HEK293 (cell line): ENCODE measurements at regions not wholly inside any gene's neighbourhood (a gene's known extent, or its start where the extent isn't known, plus 50 kb on each side); places are given as distances from the start of the nearest gene placed in this dataset.

ENCODE experiments used
- CTCF ChIA-PET: fragments of 350-600 bp; formaldehyde crosslinking; extraction: SDS; loops from one replicate; lab custom pipeline; 2021; ENCODE audit warnings: antibody characterized with exemption; lab: Yijun Ruan, JAX
- POLR2A ChIA-PET: fragments of 300-600 bp; formaldehyde crosslinking; extraction: SDS; loops from one replicate; lab custom pipeline; 2020; ENCODE audit warnings: antibody characterized with exemption, inconsistent platforms; lab: Yijun Ruan, JAX
- H3K27ac ChIP-seq: fragments of 200-500 bp; sonication (Bioruptor generic); 2 replicates; pipeline ENCODE4 v1.5.1; 2014; ENCODE audit warnings: low read depth, low read length, control low read depth, inconsistent platforms; ENCODE audit errors: extremely low read depth
- H3K36me3 ChIP-seq, 2 experiments: fragments of 200-500 bp in 1 of 2; sonication (Bioruptor generic) in 1 of 2; 1 replicate in 1 of 2; 2 replicates in 1 of 2; pipeline ENCODE4 v1.5.1; 2014 to 2017; ENCODE audit warnings: inconsistent platforms in 2 of 2, low read length in 2 of 2; ENCODE audit not compliant: control insufficient read depth in 2 of 2, insufficient read depth in 1 of 2
- H3K4me1 ChIP-seq: fragments of 200-500 bp; sonication (Bioruptor generic); 2 replicates; pipeline ENCODE4 v1.5.1; 2014; ENCODE audit warnings: mild to moderate bottlenecking, low read length, inconsistent platforms; ENCODE audit not compliant: control insufficient read depth, insufficient read depth
- H3K4me3 ChIP-seq: 2 replicates; pipeline ENCODE4 v1.5.1; 2011; ENCODE audit warnings: low read depth, mild to moderate bottlenecking, control low read depth, low read length, moderate library complexity
- H3K9me3 ChIP-seq: fragments of 200-500 bp; sonication (Bioruptor generic); 2 replicates; pipeline ENCODE4 v1.5.1; 2014; ENCODE audit warnings: low read depth, low read length, inconsistent platforms; ENCODE audit not compliant: control insufficient read depth, insufficient read depth
- YY1 ChIP-seq: fragments of 450-650 bp; formaldehyde crosslinking; IDR thresholded peaks from 2 replicates; pipeline ENCODE4 v1.5.1; 2018; ENCODE audit warnings: missing biosample characterization, missing genetic modification characterization
- ZBTB21 ChIP-seq: fragments of 450-650 bp; formaldehyde crosslinking; IDR thresholded peaks from 2 replicates; pipeline ENCODE4 v1.5.1; 2017; ENCODE audit warnings: missing biosample characterization, missing genetic modification characterization
- ZEB2 ChIP-seq: fragments of 450-650 bp; formaldehyde crosslinking; IDR thresholded peaks from 2 replicates; pipeline ENCODE4 v1.5.1; 2016; ENCODE audit warnings: missing biosample characterization, missing genetic modification characterization
- ZNF175 ChIP-seq: fragments of 450-650 bp; formaldehyde crosslinking; IDR thresholded peaks from 2 replicates; pipeline ENCODE4 v1.5.1; 2016; ENCODE audit warnings: missing biosample characterization, missing genetic modification characterization
- ZNF239 ChIP-seq: fragments of 450-650 bp; formaldehyde crosslinking; IDR thresholded peaks from 2 replicates; pipeline ENCODE4 v1.5.1; 2016; ENCODE audit warnings: missing biosample characterization, missing genetic modification characterization
- ZNF248 ChIP-seq: fragments of 450-650 bp; formaldehyde crosslinking; IDR thresholded peaks from 2 replicates; pipeline ENCODE4 v1.5.1; 2017; ENCODE audit warnings: missing biosample characterization, missing genetic modification characterization
- ZNF626 ChIP-seq: fragments of 450-650 bp; sonication (Bioruptor Pico); formaldehyde crosslinking; IDR thresholded peaks from 2 replicates; pipeline ENCODE4 v1.5.1; 2018; ENCODE audit warnings: missing biosample characterization, missing genetic modification characterization, inconsistent platforms
- ZNF660 ChIP-seq: fragments of 450-650 bp; IDR thresholded peaks from 2 replicates; pipeline ENCODE4 v1.5.1; 2018; ENCODE audit warnings: missing biosample characterization, mild to moderate bottlenecking, missing genetic modification characterization
- ZNF792 ChIP-seq: fragments of 450-650 bp; formaldehyde crosslinking; IDR thresholded peaks from 2 replicates; pipeline ENCODE4 v1.5.1; 2016; ENCODE audit warnings: missing biosample characterization, missing genetic modification characterization
- TF ChIP-seq, protein P1 (sequence below): fragments of 450-650 bp; formaldehyde crosslinking; IDR thresholded peaks from 2 replicates; pipeline ENCODE4 v1.5.1; 2016; ENCODE audit warnings: missing biosample characterization, missing genetic modification characterization
- TF ChIP-seq, protein P2 (sequence below): fragments of 450-650 bp; formaldehyde crosslinking; IDR thresholded peaks from 2 replicates; pipeline ENCODE4 v1.5.1; 2016; ENCODE audit warnings: missing biosample characterization, missing genetic modification characterization
- TF ChIP-seq, protein P3 (sequence below): fragments of 450-650 bp; formaldehyde crosslinking; IDR thresholded peaks from 2 replicates; pipeline ENCODE4 v1.5.1; 2016; ENCODE audit warnings: missing biosample characterization, missing genetic modification characterization
- TF ChIP-seq, protein P4 (sequence below): fragments of 450-650 bp; formaldehyde crosslinking; IDR thresholded peaks from 2 replicates; pipeline ENCODE4 v1.5.1; 2017; ENCODE audit warnings: missing biosample characterization, missing genetic modification characterization
- TF ChIP-seq, protein P5 (sequence below): fragments of 450-650 bp; formaldehyde crosslinking; IDR thresholded peaks from 2 replicates; pipeline ENCODE4 v1.5.1; 2016; ENCODE audit warnings: missing biosample characterization, missing genetic modification characterization
- TF ChIP-seq, protein P6 (sequence below): fragments of 450-650 bp; formaldehyde crosslinking; IDR thresholded peaks from 2 replicates; pipeline ENCODE4 v1.5.1; 2016; ENCODE audit warnings: missing biosample characterization, missing genetic modification characterization, borderline replicate concordance
- TF ChIP-seq, protein P7 (sequence below): fragments of 450-650 bp; formaldehyde crosslinking; IDR thresholded peaks from 2 replicates; pipeline ENCODE4 v1.5.1; 2016; ENCODE audit warnings: missing biosample characterization, missing genetic modification characterization
- TF ChIP-seq, protein P8 (sequence below): fragments of 450-650 bp; formaldehyde crosslinking; IDR thresholded peaks from 2 replicates; pipeline ENCODE4 v1.5.1; 2017; ENCODE audit warnings: missing biosample characterization, missing genetic modification characterization

DNA sequence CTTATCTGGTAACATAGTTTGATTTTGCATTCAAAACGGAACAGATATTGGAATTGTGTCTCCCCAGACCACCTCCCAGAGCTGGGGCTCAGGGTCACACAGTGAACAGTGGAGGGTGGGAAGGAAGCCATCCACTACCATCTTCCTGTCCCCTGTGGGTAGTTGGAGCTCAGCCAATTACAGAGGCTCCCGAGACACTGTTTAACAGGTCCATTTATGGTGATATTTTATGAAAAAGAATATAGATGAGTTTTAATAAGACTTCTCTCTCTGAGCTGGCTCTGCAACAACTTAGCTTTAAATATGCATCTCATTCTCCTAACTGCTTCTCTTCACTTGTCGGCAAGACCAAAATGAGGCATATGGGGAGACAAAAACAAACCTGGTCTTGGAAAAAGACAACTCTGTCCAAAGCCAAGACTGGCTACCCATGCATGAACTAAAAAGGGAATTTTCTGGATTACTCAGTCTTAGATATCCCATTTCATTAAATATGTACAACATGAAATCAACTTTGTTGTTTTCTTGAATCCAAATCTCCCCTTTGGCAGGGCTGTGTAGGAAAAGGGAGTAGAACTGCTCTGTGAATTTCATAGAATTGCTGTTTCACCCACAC is 83.8 kb upstream of the HOXC13 start:
- Histone ChIP-seq H3K36me3 (no peaks in the 10 kb centered on the region), H3K4me3 (no peak overlapping the region), H3K4me1 (no peaks in the 10 kb centered on the region), H3K9me3 (no peaks in the 10 kb centered on the region), H3K27ac (no peak overlapping the region)
- ChIA-PET CTCF (interaction anchor here (0.6 to 0.8 kb wide), 2 partner anchors 87 to 155 kb away, joined by 3 read pairs; no protein-coding TSS in a partner anchor), POLR2A (interaction anchor here (0.6 kb wide), 1 partner anchor 69 kb away, joined by 3 read pairs; no protein-coding TSS in a partner anchor)
- TF ChIP-seq, protein P1, sequence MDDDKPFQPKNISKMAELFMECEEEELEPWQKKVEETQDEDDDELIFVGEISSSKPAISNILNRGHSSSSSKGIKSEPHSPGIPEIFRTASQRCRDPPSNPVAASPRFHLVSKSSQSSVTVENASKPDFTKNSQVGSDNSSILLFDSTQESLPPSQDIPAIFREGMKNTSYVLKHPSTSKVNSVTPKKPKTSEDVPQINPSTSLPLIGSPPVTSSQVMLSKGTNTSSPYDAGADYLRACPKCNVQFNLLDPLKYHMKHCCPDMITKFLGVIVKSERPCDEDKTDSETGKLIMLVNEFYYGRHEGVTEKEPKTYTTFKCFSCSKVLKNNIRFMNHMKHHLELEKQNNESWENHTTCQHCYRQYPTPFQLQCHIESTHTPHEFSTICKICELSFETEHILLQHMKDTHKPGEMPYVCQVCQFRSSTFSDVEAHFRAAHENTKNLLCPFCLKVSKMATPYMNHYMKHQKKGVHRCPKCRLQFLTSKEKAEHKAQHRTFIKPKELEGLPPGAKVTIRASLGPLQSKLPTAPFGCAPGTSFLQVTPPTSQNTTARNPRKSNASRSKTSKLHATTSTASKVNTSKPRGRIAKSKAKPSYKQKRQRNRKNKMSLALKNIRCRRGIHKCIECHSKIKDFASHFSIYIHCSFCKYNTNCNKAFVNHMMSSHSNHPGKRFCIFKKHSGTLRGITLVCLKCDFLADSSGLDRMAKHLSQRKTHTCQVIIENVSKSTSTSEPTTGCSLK (tag by site-specific recombination): no peak
- TF ChIP-seq, protein P2, sequence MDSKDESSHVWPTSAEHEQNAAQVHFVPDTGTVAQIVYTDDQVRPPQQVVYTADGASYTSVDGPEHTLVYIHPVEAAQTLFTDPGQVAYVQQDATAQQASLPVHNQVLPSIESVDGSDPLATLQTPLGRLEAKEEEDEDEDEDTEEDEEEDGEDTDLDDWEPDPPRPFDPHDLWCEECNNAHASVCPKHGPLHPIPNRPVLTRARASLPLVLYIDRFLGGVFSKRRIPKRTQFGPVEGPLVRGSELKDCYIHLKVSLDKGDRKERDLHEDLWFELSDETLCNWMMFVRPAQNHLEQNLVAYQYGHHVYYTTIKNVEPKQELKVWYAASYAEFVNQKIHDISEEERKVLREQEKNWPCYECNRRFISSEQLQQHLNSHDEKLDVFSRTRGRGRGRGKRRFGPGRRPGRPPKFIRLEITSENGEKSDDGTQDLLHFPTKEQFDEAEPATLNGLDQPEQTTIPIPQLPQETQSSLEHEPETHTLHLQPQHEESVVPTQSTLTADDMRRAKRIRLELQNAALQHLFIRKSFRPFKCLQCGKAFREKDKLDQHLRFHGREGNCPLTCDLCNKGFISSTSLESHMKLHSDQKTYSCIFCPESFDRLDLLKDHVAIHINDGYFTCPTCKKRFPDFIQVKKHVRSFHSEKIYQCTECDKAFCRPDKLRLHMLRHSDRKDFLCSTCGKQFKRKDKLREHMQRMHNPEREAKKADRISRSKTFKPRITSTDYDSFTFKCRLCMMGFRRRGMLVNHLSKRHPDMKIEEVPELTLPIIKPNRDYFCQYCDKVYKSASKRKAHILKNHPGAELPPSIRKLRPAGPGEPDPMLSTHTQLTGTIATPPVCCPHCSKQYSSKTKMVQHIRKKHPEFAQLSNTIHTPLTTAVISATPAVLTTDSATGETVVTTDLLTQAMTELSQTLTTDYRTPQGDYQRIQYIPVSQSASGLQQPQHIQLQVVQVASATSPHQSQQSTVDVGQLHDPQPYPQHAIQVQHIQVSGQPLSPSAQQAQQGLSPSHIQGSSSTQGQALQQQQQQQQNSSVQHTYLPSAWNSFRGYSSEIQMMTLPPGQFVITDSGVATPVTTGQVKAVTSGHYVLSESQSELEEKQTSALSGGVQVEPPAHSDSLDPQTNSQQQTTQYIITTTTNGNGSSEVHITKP (tag by site-specific recombination): peak; percentile 86

DNA sequence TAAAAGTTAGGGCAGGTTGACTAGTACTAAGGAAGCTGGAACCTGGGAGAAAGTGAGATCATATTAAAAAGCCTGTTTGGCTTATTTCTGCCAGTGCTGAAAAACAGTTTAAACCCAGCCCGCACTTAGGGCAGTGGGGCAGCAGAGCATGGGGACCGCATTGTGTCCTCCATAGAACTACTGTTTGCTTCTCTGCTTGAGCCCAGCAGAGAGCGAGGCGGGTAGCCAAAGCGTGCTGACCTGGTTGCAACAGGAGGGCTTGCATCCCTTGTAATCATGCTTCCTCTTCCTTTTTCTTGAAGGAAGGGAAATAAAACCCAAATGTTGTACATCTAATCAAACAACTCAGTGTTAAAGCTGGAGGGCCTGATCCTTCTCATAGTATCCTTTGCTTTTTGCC is 82.5 kb upstream of the HOXC13 start:
- Histone ChIP-seq H3K27ac (no peak overlapping the region), H3K4me3 (no peak overlapping the region), H3K9me3 (no peaks in the 10 kb centered on the region), H3K36me3 (no peaks in the 10 kb centered on the region), H3K4me1 (no peaks in the 10 kb centered on the region)
- ChIA-PET CTCF (no interaction called here), POLR2A (no interaction called here)
- TF ChIP-seq, protein P3, sequence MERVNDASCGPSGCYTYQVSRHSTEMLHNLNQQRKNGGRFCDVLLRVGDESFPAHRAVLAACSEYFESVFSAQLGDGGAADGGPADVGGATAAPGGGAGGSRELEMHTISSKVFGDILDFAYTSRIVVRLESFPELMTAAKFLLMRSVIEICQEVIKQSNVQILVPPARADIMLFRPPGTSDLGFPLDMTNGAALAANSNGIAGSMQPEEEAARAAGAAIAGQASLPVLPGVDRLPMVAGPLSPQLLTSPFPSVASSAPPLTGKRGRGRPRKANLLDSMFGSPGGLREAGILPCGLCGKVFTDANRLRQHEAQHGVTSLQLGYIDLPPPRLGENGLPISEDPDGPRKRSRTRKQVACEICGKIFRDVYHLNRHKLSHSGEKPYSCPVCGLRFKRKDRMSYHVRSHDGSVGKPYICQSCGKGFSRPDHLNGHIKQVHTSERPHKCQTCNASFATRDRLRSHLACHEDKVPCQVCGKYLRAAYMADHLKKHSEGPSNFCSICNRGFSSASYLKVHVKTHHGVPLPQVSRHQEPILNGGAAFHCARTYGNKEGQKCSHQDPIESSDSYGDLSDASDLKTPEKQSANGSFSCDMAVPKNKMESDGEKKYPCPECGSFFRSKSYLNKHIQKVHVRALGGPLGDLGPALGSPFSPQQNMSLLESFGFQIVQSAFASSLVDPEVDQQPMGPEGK (tag by site-specific recombination): no peak
- TF ChIP-seq ZNF792 (no peak), ZNF626 (tag by site-specific recombination) (no peak), ZNF660 (tag by site-specific recombination) (no peak), ZEB2 (tag by site-specific recombination) (no peak), ZBTB21 (tag by site-specific recombination) (no peak), ZNF239 (tag by site-specific recombination) (no peak), ZNF248 (tag by site-specific recombination) (no peak), ZNF175 (no peak), YY1 (tag by site-specific recombination) (no peak)
- TF ChIP-seq, protein P4, sequence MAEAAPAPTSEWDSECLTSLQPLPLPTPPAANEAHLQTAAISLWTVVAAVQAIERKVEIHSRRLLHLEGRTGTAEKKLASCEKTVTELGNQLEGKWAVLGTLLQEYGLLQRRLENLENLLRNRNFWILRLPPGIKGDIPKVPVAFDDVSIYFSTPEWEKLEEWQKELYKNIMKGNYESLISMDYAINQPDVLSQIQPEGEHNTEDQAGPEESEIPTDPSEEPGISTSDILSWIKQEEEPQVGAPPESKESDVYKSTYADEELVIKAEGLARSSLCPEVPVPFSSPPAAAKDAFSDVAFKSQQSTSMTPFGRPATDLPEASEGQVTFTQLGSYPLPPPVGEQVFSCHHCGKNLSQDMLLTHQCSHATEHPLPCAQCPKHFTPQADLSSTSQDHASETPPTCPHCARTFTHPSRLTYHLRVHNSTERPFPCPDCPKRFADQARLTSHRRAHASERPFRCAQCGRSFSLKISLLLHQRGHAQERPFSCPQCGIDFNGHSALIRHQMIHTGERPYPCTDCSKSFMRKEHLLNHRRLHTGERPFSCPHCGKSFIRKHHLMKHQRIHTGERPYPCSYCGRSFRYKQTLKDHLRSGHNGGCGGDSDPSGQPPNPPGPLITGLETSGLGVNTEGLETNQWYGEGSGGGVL (tag by site-specific recombination): no peak
- TF ChIP-seq, protein P5, sequence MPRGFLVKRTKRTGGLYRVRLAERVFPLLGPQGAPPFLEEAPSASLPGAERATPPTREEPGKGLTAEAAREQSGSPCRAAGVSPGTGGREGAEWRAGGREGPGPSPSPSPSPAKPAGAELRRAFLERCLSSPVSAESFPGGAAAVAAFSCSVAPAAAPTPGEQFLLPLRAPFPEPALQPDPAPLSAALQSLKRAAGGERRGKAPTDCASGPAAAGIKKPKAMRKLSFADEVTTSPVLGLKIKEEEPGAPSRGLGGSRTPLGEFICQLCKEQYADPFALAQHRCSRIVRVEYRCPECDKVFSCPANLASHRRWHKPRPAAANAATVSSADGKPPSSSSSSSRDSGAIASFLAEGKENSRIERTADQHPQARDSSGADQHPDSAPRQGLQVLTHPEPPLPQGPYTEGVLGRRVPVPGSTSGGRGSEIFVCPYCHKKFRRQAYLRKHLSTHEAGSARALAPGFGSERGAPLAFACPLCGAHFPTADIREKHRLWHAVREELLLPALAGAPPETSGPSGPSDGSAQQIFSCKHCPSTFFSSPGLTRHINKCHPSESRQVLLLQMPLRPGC (tag by site-specific recombination): no peak
- TF ChIP-seq, protein P6, sequence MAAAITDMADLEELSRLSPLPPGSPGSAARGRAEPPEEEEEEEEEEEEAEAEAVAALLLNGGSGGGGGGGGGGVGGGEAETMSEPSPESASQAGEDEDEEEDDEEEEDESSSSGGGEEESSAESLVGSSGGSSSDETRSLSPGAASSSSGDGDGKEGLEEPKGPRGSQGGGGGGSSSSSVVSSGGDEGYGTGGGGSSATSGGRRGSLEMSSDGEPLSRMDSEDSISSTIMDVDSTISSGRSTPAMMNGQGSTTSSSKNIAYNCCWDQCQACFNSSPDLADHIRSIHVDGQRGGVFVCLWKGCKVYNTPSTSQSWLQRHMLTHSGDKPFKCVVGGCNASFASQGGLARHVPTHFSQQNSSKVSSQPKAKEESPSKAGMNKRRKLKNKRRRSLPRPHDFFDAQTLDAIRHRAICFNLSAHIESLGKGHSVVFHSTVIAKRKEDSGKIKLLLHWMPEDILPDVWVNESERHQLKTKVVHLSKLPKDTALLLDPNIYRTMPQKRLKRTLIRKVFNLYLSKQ: no peak
- TF ChIP-seq, protein P7, sequence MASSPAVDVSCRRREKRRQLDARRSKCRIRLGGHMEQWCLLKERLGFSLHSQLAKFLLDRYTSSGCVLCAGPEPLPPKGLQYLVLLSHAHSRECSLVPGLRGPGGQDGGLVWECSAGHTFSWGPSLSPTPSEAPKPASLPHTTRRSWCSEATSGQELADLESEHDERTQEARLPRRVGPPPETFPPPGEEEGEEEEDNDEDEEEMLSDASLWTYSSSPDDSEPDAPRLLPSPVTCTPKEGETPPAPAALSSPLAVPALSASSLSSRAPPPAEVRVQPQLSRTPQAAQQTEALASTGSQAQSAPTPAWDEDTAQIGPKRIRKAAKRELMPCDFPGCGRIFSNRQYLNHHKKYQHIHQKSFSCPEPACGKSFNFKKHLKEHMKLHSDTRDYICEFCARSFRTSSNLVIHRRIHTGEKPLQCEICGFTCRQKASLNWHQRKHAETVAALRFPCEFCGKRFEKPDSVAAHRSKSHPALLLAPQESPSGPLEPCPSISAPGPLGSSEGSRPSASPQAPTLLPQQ (tag by site-specific recombination): no peak
- TF ChIP-seq, protein P8, sequence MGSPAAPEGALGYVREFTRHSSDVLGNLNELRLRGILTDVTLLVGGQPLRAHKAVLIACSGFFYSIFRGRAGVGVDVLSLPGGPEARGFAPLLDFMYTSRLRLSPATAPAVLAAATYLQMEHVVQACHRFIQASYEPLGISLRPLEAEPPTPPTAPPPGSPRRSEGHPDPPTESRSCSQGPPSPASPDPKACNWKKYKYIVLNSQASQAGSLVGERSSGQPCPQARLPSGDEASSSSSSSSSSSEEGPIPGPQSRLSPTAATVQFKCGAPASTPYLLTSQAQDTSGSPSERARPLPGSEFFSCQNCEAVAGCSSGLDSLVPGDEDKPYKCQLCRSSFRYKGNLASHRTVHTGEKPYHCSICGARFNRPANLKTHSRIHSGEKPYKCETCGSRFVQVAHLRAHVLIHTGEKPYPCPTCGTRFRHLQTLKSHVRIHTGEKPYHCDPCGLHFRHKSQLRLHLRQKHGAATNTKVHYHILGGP: no peak
